ENCODE measurements at regions not wholly inside any gene's neighbourhood (a gene's known extent, or its start where the extent isn't known, plus 50 kb on each side); places are given as distances from the start of the nearest gene placed in this dataset.
"Not testable (repeated sequence)": the region's sequence is repeated elsewhere in the genome, so short reads cannot be mapped to it uniquely, and the experiment has no call there.

GRCh38 chr9:72433616-72434267 is 68.7 kb upstream of the ZFAND5 start:
- DNase-seq (ENCODE audit: low read depth in 2 of 3, low spot score in 1 of 3), result not testable (repeated sequence)

DNA sequence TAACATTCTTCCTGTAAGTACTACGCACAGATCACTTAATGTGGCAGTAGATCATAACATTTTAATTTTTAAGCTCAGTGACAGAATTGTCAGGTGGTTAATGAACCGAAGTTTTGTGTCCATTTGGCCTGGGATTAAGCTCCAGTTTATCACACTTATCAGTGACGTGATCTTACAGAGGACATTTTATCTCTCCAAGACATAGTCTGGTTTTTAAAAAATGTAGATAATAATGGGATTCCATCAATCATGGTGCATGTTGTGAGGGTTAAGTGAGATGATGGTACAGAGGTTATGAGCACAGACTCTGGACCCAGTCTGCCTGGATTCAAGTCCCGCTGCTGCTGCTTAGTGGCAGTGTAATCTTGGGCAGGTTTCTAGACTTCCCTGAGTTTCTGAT is 66.0 kb upstream of the ZFAND5 start:
- no peak for DNase-seq (ENCODE audit: low read depth in 2 of 3, low spot score in 1 of 3)

DNA sequence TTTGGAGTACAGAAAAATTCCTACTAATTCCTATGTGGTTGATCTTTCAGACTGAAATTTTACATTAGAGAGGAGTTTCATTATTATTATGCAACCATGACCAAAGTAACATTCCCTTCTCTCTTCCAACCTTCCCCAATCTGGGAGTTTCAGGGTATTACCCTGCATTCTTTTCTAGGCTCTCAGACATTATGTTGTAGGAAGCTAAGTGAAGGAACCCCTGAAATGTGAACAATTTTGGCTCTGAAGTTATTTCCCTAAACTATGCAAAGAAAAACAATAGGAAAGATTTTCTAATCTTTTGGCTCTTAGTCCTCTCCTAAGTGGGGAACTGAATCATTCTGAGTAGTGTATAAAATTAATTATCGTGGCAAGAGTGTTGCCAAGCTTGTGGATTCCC is 63.3 kb upstream of the ZFAND5 start:
- no peak for DNase-seq (ENCODE audit: low read depth in 2 of 3, low spot score in 1 of 3)

- no peak for DNase-seq (ENCODE audit: low read depth in 2 of 3, low spot score in 1 of 3)
These were observed 62.8 kb upstream of the ZFAND5 start for GRCh38 chr9:72427801-72428200.

- DNase-seq (ENCODE audit: low read depth in 2 of 3, low spot score in 1 of 3), result no peak
These were observed 59.1 kb upstream of the ZFAND5 start for GRCh38 chr9:72424131-72424530.

DNA sequence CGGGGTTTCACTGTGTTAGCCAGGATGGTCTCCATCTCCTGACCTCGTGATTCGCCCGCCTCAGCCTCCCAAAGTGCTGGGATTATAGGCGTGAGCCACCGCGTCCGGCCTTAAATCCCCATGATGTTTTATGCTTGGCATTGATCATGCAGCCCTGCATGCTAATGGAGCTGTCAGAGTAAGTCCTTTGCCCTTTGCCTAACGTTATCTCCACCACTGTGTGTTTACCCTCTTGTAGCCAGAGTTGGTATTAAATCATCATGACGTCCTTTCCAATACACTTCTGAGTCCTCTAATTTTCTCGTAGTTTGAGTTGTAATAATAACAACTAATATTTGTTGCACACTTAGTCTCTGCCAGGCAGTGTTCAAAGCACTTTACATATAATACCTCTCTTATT is 57.2 kb upstream of the ZFAND5 start:
- DNase-seq (ENCODE audit: low read depth in 2 of 3, low spot score in 1 of 3), result no peak

DNA sequence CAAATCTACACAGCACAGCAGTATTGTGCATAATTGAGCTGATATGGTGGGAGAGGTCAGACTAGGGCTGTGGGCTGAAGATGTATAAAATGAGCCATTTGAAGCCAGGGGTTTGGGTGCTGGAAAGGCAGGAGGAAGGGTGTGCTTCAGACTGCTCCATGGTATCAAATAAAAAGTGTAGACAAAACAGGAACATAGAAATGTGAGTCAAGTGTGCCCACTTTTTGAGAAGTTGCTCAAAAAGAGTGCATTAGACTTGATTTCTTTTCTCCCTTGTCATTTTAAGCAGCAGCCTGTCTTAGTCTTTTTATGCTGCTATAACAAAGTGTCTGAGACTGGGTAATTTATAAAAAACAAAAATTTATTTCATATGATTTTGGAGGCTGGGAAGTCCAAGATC is 55.8 kb upstream of the ZFAND5 start:
- no peak for DNase-seq (ENCODE audit: low read depth in 2 of 3, low spot score in 1 of 3)

- DNase-seq (ENCODE audit: low read depth in 2 of 3, low spot score in 1 of 3), result no peak
These were observed 50.9 kb upstream of the ZFAND5 start for GRCh38 chr9:72415948-72416347.

- no peak for DNase-seq (ENCODE audit: low read depth in 2 of 3, low spot score in 1 of 3)
These were observed 50.2 kb upstream of the ZFAND5 start for GRCh38 chr9:72415163-72415562.
